ENCODE measurements at regions not wholly inside any gene's neighbourhood (a gene's known extent, or its start where the extent isn't known, plus 50 kb on each side); places are given as distances from the start of the nearest gene placed in this dataset.

DNA sequence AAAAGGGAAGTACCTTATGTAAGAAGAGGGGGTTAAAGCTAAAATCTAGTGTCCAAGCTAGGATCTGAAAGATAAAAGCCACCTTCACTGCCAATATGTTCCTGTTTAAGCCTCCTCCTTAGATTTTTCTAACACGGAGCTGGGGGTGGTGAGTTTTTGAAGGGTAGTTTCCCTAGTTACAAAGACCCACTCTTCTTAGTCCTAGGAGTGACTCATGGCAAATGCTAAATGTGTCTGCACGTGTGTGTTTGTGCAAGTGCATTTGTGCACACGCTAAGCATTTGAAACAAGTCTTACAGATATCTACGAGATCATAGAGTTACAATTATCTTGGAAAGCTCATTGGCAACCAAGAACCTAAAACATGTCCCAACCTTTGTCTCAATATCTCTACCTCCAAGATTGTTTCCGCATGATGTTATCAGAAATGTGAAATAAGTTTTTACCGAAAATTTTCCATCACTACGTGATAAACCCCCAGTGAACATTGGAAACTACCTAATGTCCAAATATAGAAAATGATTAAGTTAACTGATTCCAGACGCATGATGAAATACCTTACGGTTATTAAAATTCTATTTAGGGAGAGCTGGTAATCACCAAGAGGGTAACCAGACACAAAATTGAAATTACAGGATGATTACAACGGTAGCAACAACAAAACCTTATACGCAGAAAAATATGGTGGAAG lies 78.0 kb upstream of the HRH2 start:
- no peak for DNase-seq (ENCODE audit: low read depth, low spot score)
- WGBS (ENCODE audit: insufficient coverage, insufficient read length): no CpG with 5 or more reads among the region's 11 CpGs
- Histone ChIP-seq H3K9me3 (ENCODE audit: control insufficient read depth, insufficient read depth, low read length) (no peaks in the 10 kb centered on the region), H3K4me3 (ENCODE audit: low read length) (no peak overlapping the region), H3K27me3 (ENCODE audit: control insufficient read depth, insufficient read depth, low read length) (no peaks in the 10 kb centered on the region), H3K27ac (ENCODE audit: low read length) (no peak overlapping the region), H3K36me3 (ENCODE audit: control insufficient read depth, insufficient read depth, low read length) (no peaks in the 10 kb centered on the region), H3K4me1 (ENCODE audit: control insufficient read depth, insufficient read depth, low read length) (no peaks in the 10 kb centered on the region)

DNA sequence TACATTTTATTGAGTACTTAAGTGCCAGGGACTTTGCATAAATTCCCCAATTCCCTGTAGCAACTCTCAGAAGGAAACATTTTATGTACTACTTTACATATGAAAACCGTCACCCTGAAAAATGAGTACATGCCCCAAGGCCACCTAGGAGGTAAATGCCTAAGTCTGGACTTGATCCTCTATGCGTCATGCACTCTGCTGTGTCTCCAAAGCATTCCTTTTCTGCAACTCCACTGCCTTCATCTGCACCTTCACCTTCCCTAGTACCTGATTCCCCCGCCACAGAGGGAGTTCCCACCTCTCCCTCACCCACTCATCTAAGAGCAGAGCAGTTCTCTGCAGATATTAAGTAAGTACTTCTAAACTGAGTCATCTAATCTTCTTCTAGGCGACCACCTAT lies 75.2 kb upstream of the HRH2 start:
- no CpG with 5 or more reads among the region's 4 CpGs for WGBS (ENCODE audit: insufficient coverage, insufficient read length)
- no peak for DNase-seq (ENCODE audit: low read depth, low spot score)
- Histone ChIP-seq H3K4me3 (ENCODE audit: low read length) (no peak overlapping the region), H3K27me3 (ENCODE audit: control insufficient read depth, insufficient read depth, low read length) (no peaks in the 10 kb centered on the region), H3K9me3 (ENCODE audit: control insufficient read depth, insufficient read depth, low read length) (no peaks in the 10 kb centered on the region), H3K27ac (ENCODE audit: low read length) (no peak overlapping the region), H3K4me1 (ENCODE audit: control insufficient read depth, insufficient read depth, low read length) (no peaks in the 10 kb centered on the region), H3K36me3 (ENCODE audit: control insufficient read depth, insufficient read depth, low read length) (no peaks in the 10 kb centered on the region)

GRCh38 chr5:175585567-175585966 lies 72.3 kb upstream of the HRH2 start:
- Histone ChIP-seq H3K4me3 (ENCODE audit: low read length) (no peak overlapping the region), H3K9me3 (ENCODE audit: control insufficient read depth, insufficient read depth, low read length) (no peaks in the 10 kb centered on the region), H3K27me3 (ENCODE audit: control insufficient read depth, insufficient read depth, low read length) (no peaks in the 10 kb centered on the region), H3K27ac (ENCODE audit: low read length) (no peak overlapping the region), H3K36me3 (ENCODE audit: control insufficient read depth, insufficient read depth, low read length) (no peaks in the 10 kb centered on the region), H3K4me1 (ENCODE audit: control insufficient read depth, insufficient read depth, low read length) (no peaks in the 10 kb centered on the region)
- no CpG with 5 or more reads among the region's 5 CpGs for WGBS (ENCODE audit: insufficient coverage, insufficient read length)
- DNase-seq (ENCODE audit: low read depth, low spot score): no peak

GRCh38 chr5:175588709-175589429 lies 69.0 kb upstream of the HRH2 start:
- no CpG with 5 or more reads among the region's 5 CpGs for WGBS (ENCODE audit: insufficient coverage, insufficient read length)
- no peak overlapping the region for H3K4me3 ChIP-seq (ENCODE audit: low read length)
- DNase-seq (ENCODE audit: low read depth, low spot score): no peak

DNA sequence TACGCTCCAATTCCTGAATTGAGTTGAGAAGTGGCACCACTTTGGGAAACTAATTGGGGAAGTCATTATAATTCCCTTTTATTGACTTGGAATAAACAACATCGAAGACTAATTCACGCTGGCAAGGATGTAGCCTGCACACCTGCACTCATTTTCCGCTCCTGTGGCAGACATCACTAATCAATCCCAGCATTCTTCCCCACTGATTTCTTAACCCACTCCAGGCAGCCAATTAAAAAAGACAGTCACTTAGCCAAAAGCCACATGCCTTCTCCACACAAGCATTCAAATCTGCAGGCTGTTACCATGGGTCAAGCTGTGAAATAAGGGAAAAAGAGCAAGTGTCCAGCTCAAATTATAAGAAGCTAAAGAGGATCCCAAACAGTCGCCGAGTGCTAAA lies 68.2 kb upstream of the HRH2 start:
- H3K9me3 ChIP-seq (ENCODE audit: control insufficient read depth, insufficient read depth, low read length): no peaks in the 10 kb centered on the region
- no peaks in the 10 kb centered on the region for H3K27me3 ChIP-seq (ENCODE audit: control insufficient read depth, insufficient read depth, low read length)
- H3K36me3 ChIP-seq (ENCODE audit: control insufficient read depth, insufficient read depth, low read length): no peaks in the 10 kb centered on the region
- no peaks in the 10 kb centered on the region for H3K4me1 ChIP-seq (ENCODE audit: control insufficient read depth, insufficient read depth, low read length)
- no CpG with 5 or more reads among the region's 6 CpGs for WGBS (ENCODE audit: insufficient coverage, insufficient read length)
- DNase-seq (ENCODE audit: low read depth, low spot score): no peak
- H3K4me3 ChIP-seq (ENCODE audit: low read length): no peak overlapping the region
- H3K27ac ChIP-seq (ENCODE audit: low read length): no peak overlapping the region

More at GRCh38 chr5:175588709-175589429, 69.0 kb upstream of the HRH2 start:
- Histone ChIP-seq H3K27ac (ENCODE audit: low read length) (no peak overlapping the region), H3K4me1 (ENCODE audit: control insufficient read depth, insufficient read depth, low read length) (no peaks in the 10 kb centered on the region), H3K9me3 (ENCODE audit: control insufficient read depth, insufficient read depth, low read length) (no peaks in the 10 kb centered on the region), H3K36me3 (ENCODE audit: control insufficient read depth, insufficient read depth, low read length) (no peaks in the 10 kb centered on the region), H3K27me3 (ENCODE audit: control insufficient read depth, insufficient read depth, low read length) (no peaks in the 10 kb centered on the region)

GRCh38 chr5:175590471-175590881 lies 67.4 kb upstream of the HRH2 start:
- Histone ChIP-seq H3K36me3 (ENCODE audit: control insufficient read depth, insufficient read depth, low read length) (no peaks in the 10 kb centered on the region), H3K9me3 (ENCODE audit: control insufficient read depth, insufficient read depth, low read length) (no peaks in the 10 kb centered on the region), H3K27ac (ENCODE audit: low read length) (no peak overlapping the region), H3K4me3 (ENCODE audit: low read length) (no peak overlapping the region), H3K27me3 (ENCODE audit: control insufficient read depth, insufficient read depth, low read length) (no peaks in the 10 kb centered on the region), H3K4me1 (ENCODE audit: control insufficient read depth, insufficient read depth, low read length) (no peaks in the 10 kb centered on the region)
- no peak for DNase-seq (ENCODE audit: low read depth, low spot score)
- WGBS (ENCODE audit: insufficient coverage, insufficient read length): no CpG with 5 or more reads among the region's 3 CpGs

DNA sequence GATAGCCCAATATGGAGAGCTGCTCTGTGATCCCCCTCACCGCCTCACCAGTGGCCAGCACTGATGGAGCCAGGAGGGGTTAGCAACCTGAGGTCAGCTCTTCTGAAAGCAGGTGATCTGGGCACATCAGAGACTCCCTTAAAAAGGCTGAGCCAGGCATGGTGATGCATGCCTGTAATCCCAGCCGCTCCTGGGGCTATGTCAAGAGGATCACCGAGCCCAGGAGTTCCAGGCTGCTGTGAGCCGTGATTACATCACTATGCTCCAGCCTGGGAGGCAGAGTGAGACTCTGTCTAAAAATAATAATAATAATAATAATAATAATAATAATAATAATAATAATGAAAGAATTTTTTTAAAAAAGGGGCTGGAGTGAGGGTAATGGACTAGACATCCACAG lies 66.6 kb upstream of the HRH2 start:
- whole genome bisulfite sequencing (ENCODE audit: insufficient coverage, insufficient read length): no CpG with 5 or more reads among the region's 4 CpGs
- Histone ChIP-seq H3K27me3 (ENCODE audit: control insufficient read depth, insufficient read depth, low read length) (no peaks in the 10 kb centered on the region), H3K9me3 (ENCODE audit: control insufficient read depth, insufficient read depth, low read length) (no peaks in the 10 kb centered on the region)

DNA sequence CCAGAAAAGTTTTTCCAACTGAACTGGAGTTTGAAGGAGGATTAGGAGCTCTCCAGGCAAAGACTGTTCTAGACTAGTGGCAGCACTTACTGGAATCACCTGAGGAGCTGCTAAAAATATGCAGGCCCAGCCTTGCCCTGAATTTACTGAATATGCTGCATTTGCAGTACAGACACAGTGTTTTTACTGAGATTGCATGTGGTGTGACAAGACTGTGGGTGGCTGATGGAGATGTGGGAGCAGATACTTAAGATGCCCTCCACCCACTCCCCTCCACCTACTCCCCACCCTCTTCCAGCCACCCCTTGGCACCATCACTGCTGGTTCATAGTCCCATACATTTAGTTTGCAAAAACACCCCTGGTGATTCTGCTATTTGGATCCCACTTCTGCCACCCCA lies 64.1 kb upstream of the HRH2 start:
- Histone ChIP-seq H3K9me3 (ENCODE audit: control insufficient read depth, insufficient read depth, low read length) (no peaks in the 10 kb centered on the region), H3K4me1 (ENCODE audit: control insufficient read depth, insufficient read depth, low read length) (peaks cover 3% of the 10 kb centered on the region), H3K27ac (ENCODE audit: low read length) (no peak overlapping the region), H3K36me3 (ENCODE audit: control insufficient read depth, insufficient read depth, low read length) (no peaks in the 10 kb centered on the region), H3K27me3 (ENCODE audit: control insufficient read depth, insufficient read depth, low read length) (no peaks in the 10 kb centered on the region), H3K4me3 (ENCODE audit: low read length) (no peak overlapping the region)
- DNase-seq (ENCODE audit: low read depth, low spot score): no peak

More for the DNA sequence above, 66.6 kb upstream of the HRH2 start:
- Histone ChIP-seq H3K27ac (ENCODE audit: low read length) (no peak overlapping the region), H3K36me3 (ENCODE audit: control insufficient read depth, insufficient read depth, low read length) (no peaks in the 10 kb centered on the region), H3K4me1 (ENCODE audit: control insufficient read depth, insufficient read depth, low read length) (no peaks in the 10 kb centered on the region), H3K4me3 (ENCODE audit: low read length) (no peak overlapping the region)
- DNase-seq (ENCODE audit: low read depth, low spot score): no peak

DNA sequence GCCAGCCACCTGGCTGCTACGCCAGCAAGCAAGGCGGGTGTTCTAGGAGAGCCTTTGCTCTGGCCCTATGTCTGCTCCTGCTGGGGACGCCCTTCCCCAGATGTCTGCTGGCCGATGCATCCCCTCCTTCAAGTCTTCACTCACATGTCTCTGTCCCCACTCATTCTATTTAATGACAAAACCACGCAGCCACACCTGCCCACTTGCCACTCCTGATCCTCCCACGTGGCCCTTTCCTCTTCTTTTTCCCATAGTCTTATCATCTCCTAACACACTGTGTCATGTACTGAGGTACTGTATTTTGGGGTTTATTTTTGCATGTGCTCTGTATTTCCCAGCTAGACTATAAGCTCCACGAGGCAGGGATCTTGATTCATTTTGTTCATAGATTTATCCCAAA lies 62.0 kb upstream of the HRH2 start:
- no peak overlapping the region for H3K27ac ChIP-seq (ENCODE audit: low read length)
- H3K36me3 ChIP-seq (ENCODE audit: control insufficient read depth, insufficient read depth, low read length): no peaks in the 10 kb centered on the region
- no peak for DNase-seq (ENCODE audit: low read depth, low spot score)
- no peaks in the 10 kb centered on the region for H3K9me3 ChIP-seq (ENCODE audit: control insufficient read depth, insufficient read depth, low read length)
- H3K27me3 ChIP-seq (ENCODE audit: control insufficient read depth, insufficient read depth, low read length): no peaks in the 10 kb centered on the region
- H3K4me1 ChIP-seq (ENCODE audit: control insufficient read depth, insufficient read depth, low read length): peaks cover 3% of the 10 kb centered on the region
- WGBS (ENCODE audit: insufficient coverage, insufficient read length): no CpG with 5 or more reads among the region's 7 CpGs
- no peak overlapping the region for H3K4me3 ChIP-seq (ENCODE audit: low read length)

DNA sequence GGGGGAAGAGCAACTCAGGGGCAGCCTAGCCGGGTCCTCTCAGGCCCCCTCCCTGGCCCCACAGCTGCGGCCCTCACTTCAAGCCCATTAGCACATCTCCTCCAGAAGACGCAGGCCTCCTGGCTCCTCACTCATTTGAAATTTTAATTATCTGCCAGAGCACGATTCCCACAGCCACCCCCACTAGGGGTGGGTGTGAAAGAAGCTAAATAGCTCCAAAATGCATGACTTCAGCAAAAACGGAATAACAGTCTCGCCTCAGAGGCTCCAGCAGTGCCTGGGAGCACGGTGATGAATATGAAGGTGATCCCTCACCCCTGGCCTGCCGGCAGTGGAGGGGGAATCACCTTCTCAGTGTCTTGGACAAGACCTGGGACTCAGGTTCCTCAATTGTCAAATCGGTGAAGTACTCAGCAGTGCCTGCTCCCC lies 61.1 kb upstream of the HRH2 start:
- WGBS (ENCODE audit: insufficient coverage, insufficient read length): no CpG with 5 or more reads among the region's 9 CpGs
- H3K4me1 ChIP-seq (ENCODE audit: control insufficient read depth, insufficient read depth, low read length): peaks cover 3% of the 10 kb centered on the region
- no peaks in the 10 kb centered on the region for H3K27me3 ChIP-seq (ENCODE audit: control insufficient read depth, insufficient read depth, low read length)
- no peak overlapping the region for H3K27ac ChIP-seq (ENCODE audit: low read length)
- no peaks in the 10 kb centered on the region for H3K9me3 ChIP-seq (ENCODE audit: control insufficient read depth, insufficient read depth, low read length)
- no peaks in the 10 kb centered on the region for H3K36me3 ChIP-seq (ENCODE audit: control insufficient read depth, insufficient read depth, low read length)
- H3K4me3 ChIP-seq (ENCODE audit: low read length): no peak overlapping the region
- DNase-seq (ENCODE audit: low read depth, low spot score): no peak

GRCh38 chr5:175597718-175598117 lies 60.2 kb upstream of the HRH2 start:
- H3K27me3 ChIP-seq (ENCODE audit: control insufficient read depth, insufficient read depth, low read length): no peaks in the 10 kb centered on the region
- peaks cover 3% of the 10 kb centered on the region for H3K4me1 ChIP-seq (ENCODE audit: control insufficient read depth, insufficient read depth, low read length)
- DNase-seq (ENCODE audit: low read depth, low spot score): no peak
- no peak overlapping the region for H3K27ac ChIP-seq (ENCODE audit: low read length)
- H3K4me3 ChIP-seq (ENCODE audit: low read length): no peak overlapping the region
- no peaks in the 10 kb centered on the region for H3K36me3 ChIP-seq (ENCODE audit: control insufficient read depth, insufficient read depth, low read length)
- H3K9me3 ChIP-seq (ENCODE audit: control insufficient read depth, insufficient read depth, low read length): no peaks in the 10 kb centered on the region
- WGBS (ENCODE audit: insufficient coverage, insufficient read length): no CpG with 5 or more reads among the region's 7 CpGs
